Breast epithelium (tissue), 4 donors: ENCODE measurements at regions not wholly inside any gene's neighbourhood (a gene's known extent, or its start where the extent isn't known, plus 50 kb on each side); places are given as distances from the start of the nearest gene placed in this dataset.
A peak's percentile ranks its signal among the peaks of the same experiment; 100 is the strongest.

ENCODE experiments used
- DNase-seq, 2 donors: peaks; one replicate each; pipeline ENCODE4 v3.0.0-alpha.2; 2019; ENCODE audit warnings: low spot score in 2 of 2
- H3K27ac ChIP-seq, 2 donors: fragments of 200-600 bp; sonication (generic) in 1 of 2; one replicate each; pipeline ENCODE4 v1.5.1; 2016 to 2019; ENCODE audit warnings: mild to moderate bottlenecking in 1 of 2
- H3K27me3 ChIP-seq, 2 donors: fragments of 200-600 bp; sonication (generic) in 1 of 2; one replicate each; pipeline versions ENCODE4 v1.5.1 to v1.6.0; 2017 to 2019; ENCODE audit warnings: control low read depth in 1 of 2, mild to moderate bottlenecking in 1 of 2
- H3K36me3 ChIP-seq: fragments of 200-600 bp; one replicate; pipeline ENCODE4 v1.5.1; 2019
- H3K4me1 ChIP-seq, 2 donors: fragments of 200-600 bp; sonication (generic); one replicate each; pipeline ENCODE4 v1.5.1; 2016 to 2019; ENCODE audit warnings: control low read depth in 1 of 2
- H3K4me3 ChIP-seq, 3 donors: fragments of 200-600 bp; sonication (generic); 1 replicate in 2 of 3; 2 replicates in 1 of 3; pipeline ENCODE4 v1.5.1; 2016 to 2019; ENCODE audit warnings: mild to moderate bottlenecking in 3 of 3, moderate library complexity in 2 of 3
- H3K9me3 ChIP-seq, 2 donors: fragments of 200-600 bp; sonication (generic) in 1 of 2; one replicate each; pipeline ENCODE4 v1.5.1; 2016 to 2019; ENCODE audit warnings: control low read depth in 1 of 2
- POLR2A ChIP-seq: fragments of 450-650 bp; IDR thresholded peaks from one replicate; pipeline ENCODE4 v1.6.1; 2016; ENCODE audit warnings: antibody characterized with exemption, mild to moderate bottlenecking, moderate library complexity
- POLR2AphosphoS5 ChIP-seq, 3 donors: sonication (generic); formaldehyde crosslinking; IDR thresholded peaks; one replicate each; pipeline ENCODE4 v1.6.1; 2017; ENCODE audit warnings: antibody characterized with exemption in 3 of 3
- intact Hi-C: fragments of 100-400 bp; cut with DNase I; formaldehyde crosslinking; loops from one replicate; pipeline ENCODE4 v1.15.1; 2023; ENCODE audit warnings: low total_unique reads
- TF ChIP-seq, protein P1 (sequence below), 3 donors: fragments of 450-650 bp; IDR thresholded peaks; one replicate each; pipeline ENCODE4 v1.5.1; 2016 to 2017; ENCODE audit warnings: antibody characterized with exemption in 3 of 3, mild to moderate bottlenecking in 3 of 3, moderate library complexity in 3 of 3

DNA sequence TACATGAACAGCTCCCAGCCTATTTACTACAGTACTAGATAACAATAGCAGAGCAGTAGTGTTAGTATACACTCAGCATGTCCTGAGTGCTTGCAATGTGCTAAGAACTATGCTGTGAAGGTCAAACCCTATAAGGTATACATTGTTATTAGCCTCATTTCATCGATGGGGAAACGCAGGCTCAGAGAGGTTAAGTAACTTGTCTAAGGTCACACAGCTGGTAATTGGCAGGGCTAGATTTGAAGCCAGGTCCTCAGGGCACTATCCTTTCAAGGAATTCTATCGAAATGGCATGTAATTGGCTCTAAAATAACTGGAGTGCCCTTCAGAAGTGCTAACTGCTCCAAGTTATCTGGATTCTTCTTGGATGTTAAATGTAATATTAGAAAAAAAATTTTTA lies 295.6 kb downstream of the ZNF536 start:
- intact Hi-C loops, result no loop called here
- H3K36me3 ChIP-seq, result no peaks in the 10 kb centered on the region
- TF ChIP-seq, protein P1, sequence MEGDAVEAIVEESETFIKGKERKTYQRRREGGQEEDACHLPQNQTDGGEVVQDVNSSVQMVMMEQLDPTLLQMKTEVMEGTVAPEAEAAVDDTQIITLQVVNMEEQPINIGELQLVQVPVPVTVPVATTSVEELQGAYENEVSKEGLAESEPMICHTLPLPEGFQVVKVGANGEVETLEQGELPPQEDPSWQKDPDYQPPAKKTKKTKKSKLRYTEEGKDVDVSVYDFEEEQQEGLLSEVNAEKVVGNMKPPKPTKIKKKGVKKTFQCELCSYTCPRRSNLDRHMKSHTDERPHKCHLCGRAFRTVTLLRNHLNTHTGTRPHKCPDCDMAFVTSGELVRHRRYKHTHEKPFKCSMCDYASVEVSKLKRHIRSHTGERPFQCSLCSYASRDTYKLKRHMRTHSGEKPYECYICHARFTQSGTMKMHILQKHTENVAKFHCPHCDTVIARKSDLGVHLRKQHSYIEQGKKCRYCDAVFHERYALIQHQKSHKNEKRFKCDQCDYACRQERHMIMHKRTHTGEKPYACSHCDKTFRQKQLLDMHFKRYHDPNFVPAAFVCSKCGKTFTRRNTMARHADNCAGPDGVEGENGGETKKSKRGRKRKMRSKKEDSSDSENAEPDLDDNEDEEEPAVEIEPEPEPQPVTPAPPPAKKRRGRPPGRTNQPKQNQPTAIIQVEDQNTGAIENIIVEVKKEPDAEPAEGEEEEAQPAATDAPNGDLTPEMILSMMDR (IDR thresholded peaks at IDR 0.05), result no peak
- no peak for TF ChIP-seq POLR2AphosphoS5 (IDR thresholded peaks at IDR 0.05)
- no peak for TF ChIP-seq POLR2A
- DNase-seq, result no peak
- peaks cover 0 to 18% of the 10 kb centered on the region in 2 donors for H3K27me3 ChIP-seq
- H3K9me3 ChIP-seq, result no peaks in the 10 kb centered on the region
- no peak overlapping the region for H3K4me3 ChIP-seq
- H3K27ac ChIP-seq, result no peak overlapping the region
- H3K4me1 ChIP-seq, result no peaks in the 10 kb centered on the region

DNA sequence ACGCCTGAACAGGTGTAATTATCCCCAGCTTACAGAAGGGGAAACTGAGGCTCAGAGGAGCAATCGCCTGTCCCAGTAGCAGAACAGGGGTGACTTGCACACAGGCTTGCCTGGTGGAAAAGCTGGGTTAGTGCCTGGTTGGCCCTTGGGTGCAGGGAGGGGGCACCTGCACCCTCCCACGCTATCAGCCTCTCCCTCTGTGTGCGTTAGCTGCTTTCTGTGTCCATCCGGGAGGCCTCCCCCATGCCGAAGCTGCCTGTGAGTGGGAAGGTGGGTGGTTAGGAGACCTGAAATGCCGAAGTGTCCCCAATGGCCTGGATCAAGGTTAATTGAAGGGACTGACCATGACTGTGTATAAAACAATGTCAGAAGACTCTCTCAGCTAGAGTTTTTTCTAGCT lies 295.0 kb downstream of the ZNF536 start:
- no peaks in the 10 kb centered on the region for H3K36me3 ChIP-seq
- no peaks in the 10 kb centered on the region for H3K9me3 ChIP-seq
- H3K4me3 ChIP-seq, result no peak overlapping the region
- H3K27me3 ChIP-seq, result peaks cover 0 to 18% of the 10 kb centered on the region in 2 donors
- intact Hi-C loops, result no loop called here
- no peak for TF ChIP-seq POLR2AphosphoS5 (IDR thresholded peaks at IDR 0.05)
- TF ChIP-seq POLR2A, result no peak
- TF ChIP-seq, protein P1 (IDR thresholded peaks at IDR 0.05), result no peak
- no peak for DNase-seq
- no peaks in the 10 kb centered on the region for H3K4me1 ChIP-seq
- no peak overlapping the region for H3K27ac ChIP-seq

DNA sequence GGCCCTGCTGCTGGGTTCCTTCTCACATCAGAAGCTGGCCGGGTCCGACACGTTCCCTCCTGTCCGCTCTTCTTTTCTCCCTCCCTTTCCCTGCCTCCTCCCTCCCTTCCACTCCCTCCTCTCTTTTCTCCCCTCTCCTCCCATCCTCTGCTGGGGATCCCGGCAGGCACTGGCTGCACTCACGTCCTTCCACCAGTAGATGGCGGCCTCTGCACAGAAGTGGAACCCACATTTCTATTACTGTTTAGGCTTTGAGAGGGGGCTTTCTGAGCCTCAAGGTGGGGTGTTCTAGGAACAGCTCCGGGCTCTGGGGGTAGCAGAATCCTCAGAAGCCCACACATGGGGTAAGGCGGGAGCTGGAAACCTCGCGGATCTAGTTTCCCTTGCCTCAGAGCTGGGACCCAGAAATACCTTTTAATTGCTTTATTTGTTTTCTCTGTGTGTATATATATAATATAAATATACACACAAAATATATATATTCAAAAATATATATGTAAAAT lies 294.2 kb downstream of the ZNF536 start:
- peaks cover 0 to 18% of the 10 kb centered on the region in 2 donors for H3K27me3 ChIP-seq
- DNase-seq, result no peak
- intact Hi-C loops, result no loop called here
- no peaks in the 10 kb centered on the region for H3K4me1 ChIP-seq
- H3K36me3 ChIP-seq, result no peaks in the 10 kb centered on the region
- no peak overlapping the region for H3K4me3 ChIP-seq
- no peak for TF ChIP-seq POLR2A
- TF ChIP-seq, protein P1 (IDR thresholded peaks at IDR 0.05), result peak; percentile 40 to 70 (median 67)
- H3K9me3 ChIP-seq, result no peaks in the 10 kb centered on the region
- no peak overlapping the region for H3K27ac ChIP-seq

- Histone ChIP-seq H3K4me3 (no peak overlapping the region), H3K27ac (no peak overlapping the region), H3K36me3 (no peaks in the 10 kb centered on the region), H3K9me3 (no peaks in the 10 kb centered on the region), H3K4me1 (no peaks in the 10 kb centered on the region), H3K27me3 (peaks cover 0 to 18% of the 10 kb centered on the region in 2 donors)
- no peak for DNase-seq
- intact Hi-C loops, result no loop called here
- TF ChIP-seq POLR2AphosphoS5 (IDR thresholded peaks at IDR 0.05) (no peak), POLR2A (no peak)
- TF ChIP-seq, protein P1 (IDR thresholded peaks at IDR 0.05), result no peak
Measured at GRCh38 chr19:30665449-30665848, 293.3 kb downstream of the ZNF536 start.

DNA sequence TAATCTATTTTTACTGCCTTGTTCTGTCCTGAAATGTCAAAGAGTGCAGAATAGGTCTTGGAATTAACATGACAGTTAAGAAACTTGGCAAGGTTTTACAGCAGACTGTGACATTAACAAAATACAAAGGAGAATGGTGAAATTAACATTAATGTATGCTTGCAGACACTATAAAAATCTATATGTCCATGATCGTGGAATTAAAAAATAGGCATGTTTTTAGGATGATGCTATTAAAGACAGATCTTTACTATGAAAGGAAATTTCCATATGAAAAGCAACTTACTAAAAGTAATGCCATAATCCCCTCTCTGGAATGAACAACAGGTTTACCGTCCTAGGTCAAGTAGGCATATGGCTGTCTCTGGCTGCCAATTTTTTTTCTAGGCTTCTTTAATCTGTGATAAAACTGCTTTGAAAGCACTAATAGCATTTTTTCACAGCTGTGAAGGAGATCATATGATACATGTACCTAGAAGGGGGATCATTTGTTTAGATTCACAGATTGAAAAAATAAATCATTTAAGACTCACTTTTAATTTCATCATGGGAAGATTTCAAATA lies 291.5 kb downstream of the ZNF536 start:
- intact Hi-C loops, result no loop called here

More for the DNA sequence above, 291.5 kb downstream of the ZNF536 start:
- Histone ChIP-seq H3K36me3 (no peaks in the 10 kb centered on the region), H3K4me3 (no peak overlapping the region), H3K27me3 (peaks cover 0 to 12% of the 10 kb centered on the region in 2 donors), H3K9me3 (no peaks in the 10 kb centered on the region), H3K27ac (no peak overlapping the region), H3K4me1 (no peaks in the 10 kb centered on the region)
- no peak for DNase-seq
- no peak for TF ChIP-seq POLR2A
- TF ChIP-seq, protein P1 (IDR thresholded peaks at IDR 0.05), result no peak
- no peak for TF ChIP-seq POLR2AphosphoS5 (IDR thresholded peaks at IDR 0.05)
